ENCODE measurements at regions not wholly inside any gene's neighbourhood (a gene's known extent, or its start where the extent isn't known, plus 50 kb on each side); places are given as distances from the start of the nearest gene placed in this dataset.
"Not testable (repeated sequence)": the region's sequence is repeated elsewhere in the genome, so short reads cannot be mapped to it uniquely, and the experiment has no call there.

DNA sequence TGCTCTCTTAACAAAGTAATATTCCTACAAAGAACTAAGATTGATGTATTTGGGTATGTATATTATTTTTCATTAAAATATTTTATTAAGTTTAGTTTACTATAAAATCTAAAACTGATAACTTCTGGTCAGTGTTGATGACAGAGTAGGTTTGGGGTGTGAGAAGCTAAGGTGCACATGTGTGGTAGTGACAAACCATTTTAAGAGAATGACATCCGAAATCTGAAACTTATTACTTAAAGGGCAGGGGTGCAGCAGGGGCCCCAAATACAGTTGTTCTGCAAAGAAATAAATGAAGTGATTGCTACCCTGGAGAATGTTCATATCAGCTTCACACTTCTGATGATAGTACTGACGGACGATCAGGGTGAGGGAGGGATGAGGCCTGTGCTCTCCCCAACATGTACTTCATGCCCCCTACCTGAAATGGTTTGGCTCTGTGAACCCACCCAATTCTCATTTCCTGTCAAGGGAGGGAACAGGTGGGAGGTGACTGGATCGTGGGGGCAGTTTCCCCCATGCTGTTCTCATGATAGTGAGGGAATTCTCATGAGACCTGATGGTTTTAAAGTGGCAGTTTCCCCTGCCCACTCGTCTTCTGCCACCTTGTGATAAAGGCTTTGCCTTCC, 125.3 kb upstream of the RFX3 start:
- DNase-seq (ENCODE audit: low read depth) = peak; percentile 46
- no peak for TF ChIP-seq CTCF (IDR thresholded peaks at IDR 0.05; ENCODE audit: insufficient read depth, low read depth, low read length, missing control alignments)

DNA sequence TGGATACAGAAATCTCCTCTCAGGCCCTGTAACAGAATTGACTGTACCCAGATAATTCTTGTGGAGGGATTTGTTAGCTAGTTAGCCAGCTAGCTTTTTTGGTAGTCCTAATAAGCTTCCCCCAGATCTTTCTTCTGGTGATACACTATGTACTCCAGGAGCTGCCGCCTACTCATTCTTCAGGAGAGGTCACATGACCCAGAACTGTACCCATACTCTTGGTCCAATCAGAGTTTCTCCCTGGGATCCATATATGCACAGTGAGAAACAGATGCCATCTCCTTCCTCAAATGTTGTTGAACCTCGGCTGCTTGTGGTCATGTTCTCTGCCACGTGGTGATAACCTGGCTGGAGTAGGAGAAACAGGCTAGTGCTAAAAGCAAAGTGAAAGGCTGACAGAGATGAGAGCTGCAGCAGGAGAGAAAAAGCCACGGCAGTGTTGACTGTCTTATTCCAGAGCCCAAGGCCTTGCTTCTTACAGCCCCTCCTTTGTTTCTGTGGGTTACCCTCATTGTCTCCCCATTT, 123.0 kb upstream of the RFX3 start:
- TF ChIP-seq CTCF (IDR thresholded peaks at IDR 0.05; ENCODE audit: insufficient read depth, low read depth, low read length, missing control alignments) = no peak
- no peak for DNase-seq (ENCODE audit: low read depth)
- no peak overlapping the region for H3K4me3 ChIP-seq (ENCODE audit: low read depth, low read length)

More for the DNA sequence above, 125.3 kb upstream of the RFX3 start:
- no peak overlapping the region for H3K4me3 ChIP-seq (ENCODE audit: low read depth, low read length)

- H3K4me3 ChIP-seq (ENCODE audit: low read depth, low read length) = no peak overlapping the region
- no peak for TF ChIP-seq CTCF (IDR thresholded peaks at IDR 0.05; ENCODE audit: insufficient read depth, low read depth, low read length, missing control alignments)
- DNase-seq (ENCODE audit: low read depth) = no peak
Observed at GRCh38 chr9:3648266-3648665, 122.5 kb upstream of the RFX3 start.

DNA sequence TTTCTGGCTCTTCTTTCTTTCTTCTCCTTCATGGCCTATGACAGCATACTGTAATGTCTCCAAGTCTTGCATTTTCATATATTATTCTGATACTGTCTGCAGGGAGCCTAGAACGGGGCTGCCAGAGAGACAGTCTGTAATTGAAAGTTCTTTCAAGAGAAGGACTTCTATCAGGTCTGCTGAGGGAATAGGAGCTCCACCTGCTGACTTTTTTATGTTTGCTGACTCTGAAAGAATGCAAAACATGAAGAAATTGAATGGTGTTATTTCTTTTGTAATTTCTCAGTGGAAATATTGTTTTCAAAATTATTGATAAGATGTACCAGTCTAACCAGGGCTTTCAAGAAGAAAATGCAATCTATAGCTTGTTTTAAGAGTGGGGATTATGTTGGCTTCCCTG, 121.9 kb upstream of the RFX3 start:
- DNase-seq (ENCODE audit: low read depth) = no peak
- peak; percentile 4 for TF ChIP-seq CTCF (IDR thresholded peaks at IDR 0.05; ENCODE audit: insufficient read depth, low read depth, low read length, missing control alignments)
- no peak overlapping the region for H3K4me3 ChIP-seq (ENCODE audit: low read depth, low read length)

GRCh38 chr9:3646226-3646625, 120.4 kb upstream of the RFX3 start:
- no peak for TF ChIP-seq CTCF (IDR thresholded peaks at IDR 0.05; ENCODE audit: insufficient read depth, low read depth, low read length, missing control alignments)
- no peak for DNase-seq (ENCODE audit: low read depth)
- no peak overlapping the region for H3K4me3 ChIP-seq (ENCODE audit: low read depth, low read length)

- not testable (repeated sequence) for H3K4me3 ChIP-seq (ENCODE audit: low read depth, low read length); DNase-seq (ENCODE audit: low read depth)
Observed at GRCh38 chr9:3642075-3642474, 116.3 kb upstream of the RFX3 start.

GRCh38 chr9:3629495-3629894, 103.7 kb upstream of the RFX3 start:
- DNase-seq (ENCODE audit: low read depth) = no peak
- no peak for TF ChIP-seq CTCF (IDR thresholded peaks at IDR 0.05; ENCODE audit: insufficient read depth, low read depth, low read length, missing control alignments)

More at GRCh38 chr9:3629495-3629894, 103.7 kb upstream of the RFX3 start:
- no peak overlapping the region for H3K4me3 ChIP-seq (ENCODE audit: low read depth, low read length)

All from GM12865 (cell line).